ENCODE measurements at regions not wholly inside any gene's neighbourhood (a gene's known extent, or its start where the extent isn't known, plus 50 kb on each side); places are given as distances from the start of the nearest gene placed in this dataset.

DNA sequence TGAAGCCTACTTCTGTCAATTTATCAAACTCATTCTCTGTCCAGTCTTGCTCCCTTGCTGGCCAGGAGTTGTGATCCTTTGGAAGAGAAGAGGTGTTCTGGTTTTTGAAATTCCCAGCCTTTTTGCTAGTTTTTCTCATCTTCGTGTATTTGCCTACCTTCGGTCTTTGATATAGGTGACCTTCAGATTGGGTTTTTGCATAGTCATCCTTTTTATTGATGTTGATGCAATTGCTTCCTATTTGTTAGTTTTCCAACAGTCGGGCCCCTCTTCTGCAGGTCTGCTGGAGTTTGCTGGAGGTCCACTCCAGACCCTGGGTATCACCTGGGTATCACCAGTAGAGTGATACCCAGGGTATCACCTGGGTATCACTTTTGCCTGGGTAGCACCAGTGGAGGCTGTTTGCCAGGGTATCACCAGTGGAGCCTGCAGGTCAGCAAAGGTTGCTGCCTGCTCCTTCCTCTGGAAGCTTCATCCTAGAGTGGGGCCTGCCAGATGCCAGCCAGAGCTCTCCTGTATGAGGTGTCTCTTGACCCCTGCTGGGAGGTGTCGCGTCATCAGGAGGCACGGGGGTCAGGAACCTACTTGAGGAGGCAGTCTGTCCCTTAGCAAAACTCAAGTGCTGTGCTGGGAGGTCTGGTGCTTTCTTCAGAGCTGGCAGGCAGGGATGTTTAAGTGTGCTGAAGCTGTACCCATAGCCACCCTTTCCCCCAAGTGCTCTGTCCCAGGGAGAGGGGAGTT lies 684.2 kb downstream of the PCDH18 start:
- TF ChIP-seq, protein P1, sequence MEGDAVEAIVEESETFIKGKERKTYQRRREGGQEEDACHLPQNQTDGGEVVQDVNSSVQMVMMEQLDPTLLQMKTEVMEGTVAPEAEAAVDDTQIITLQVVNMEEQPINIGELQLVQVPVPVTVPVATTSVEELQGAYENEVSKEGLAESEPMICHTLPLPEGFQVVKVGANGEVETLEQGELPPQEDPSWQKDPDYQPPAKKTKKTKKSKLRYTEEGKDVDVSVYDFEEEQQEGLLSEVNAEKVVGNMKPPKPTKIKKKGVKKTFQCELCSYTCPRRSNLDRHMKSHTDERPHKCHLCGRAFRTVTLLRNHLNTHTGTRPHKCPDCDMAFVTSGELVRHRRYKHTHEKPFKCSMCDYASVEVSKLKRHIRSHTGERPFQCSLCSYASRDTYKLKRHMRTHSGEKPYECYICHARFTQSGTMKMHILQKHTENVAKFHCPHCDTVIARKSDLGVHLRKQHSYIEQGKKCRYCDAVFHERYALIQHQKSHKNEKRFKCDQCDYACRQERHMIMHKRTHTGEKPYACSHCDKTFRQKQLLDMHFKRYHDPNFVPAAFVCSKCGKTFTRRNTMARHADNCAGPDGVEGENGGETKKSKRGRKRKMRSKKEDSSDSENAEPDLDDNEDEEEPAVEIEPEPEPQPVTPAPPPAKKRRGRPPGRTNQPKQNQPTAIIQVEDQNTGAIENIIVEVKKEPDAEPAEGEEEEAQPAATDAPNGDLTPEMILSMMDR (IDR thresholded peaks at IDR 0.05), result no peak
- TF ChIP-seq ZFX (IDR thresholded peaks at IDR 0.05; ENCODE audit: borderline replicate concordance), result no peak
- H3K27ac ChIP-seq, result no peak overlapping the region

GRCh38 chr4:136841526-136841925 lies 690.8 kb downstream of the PCDH18 start:
- no peak for TF ChIP-seq ZFX (IDR thresholded peaks at IDR 0.05; ENCODE audit: borderline replicate concordance)
- no peak overlapping the region for H3K27ac ChIP-seq

- H3K27ac ChIP-seq, result no peak overlapping the region
- TF ChIP-seq, protein P1 (IDR thresholded peaks at IDR 0.05), result no peak
- no peak for TF ChIP-seq ZFX (IDR thresholded peaks at IDR 0.05; ENCODE audit: borderline replicate concordance)
Observed at GRCh38 chr4:136838607-136839006, 693.7 kb downstream of the PCDH18 start.

DNA sequence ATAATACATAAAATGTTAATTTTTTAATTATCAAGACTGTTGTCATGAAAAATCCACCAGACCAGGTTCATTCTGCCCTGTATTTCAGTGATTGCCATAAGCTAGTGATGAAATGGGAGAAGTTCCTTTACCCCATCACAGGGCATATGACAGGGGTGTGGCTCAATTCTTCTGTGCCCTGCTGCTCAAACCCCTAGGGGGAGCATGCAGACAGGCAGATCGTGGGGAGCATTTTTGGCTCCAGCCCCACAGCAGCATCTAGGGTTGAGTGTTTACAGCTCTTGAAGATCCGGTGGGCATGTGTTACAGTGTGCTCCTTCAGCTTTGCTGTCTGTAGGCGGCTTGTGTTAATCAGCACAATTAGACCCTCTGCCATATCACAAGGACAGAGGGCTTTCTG lies 700.7 kb downstream of the PCDH18 start:
- TF ChIP-seq, protein P1 (IDR thresholded peaks at IDR 0.05), result 0 out of 2 replicates have a peak, but pooled peaks have one; percentile 5
- TF ChIP-seq ZFX (IDR thresholded peaks at IDR 0.05; ENCODE audit: borderline replicate concordance), result no peak
- no peak overlapping the region for H3K27ac ChIP-seq

GRCh38 chr4:136829280-136829679 lies 703.0 kb downstream of the PCDH18 start:
- no peak overlapping the region for H3K27ac ChIP-seq
- TF ChIP-seq, protein P1 (IDR thresholded peaks at IDR 0.05), result no peak
- no peak for TF ChIP-seq ZFX (IDR thresholded peaks at IDR 0.05; ENCODE audit: borderline replicate concordance)

DNA sequence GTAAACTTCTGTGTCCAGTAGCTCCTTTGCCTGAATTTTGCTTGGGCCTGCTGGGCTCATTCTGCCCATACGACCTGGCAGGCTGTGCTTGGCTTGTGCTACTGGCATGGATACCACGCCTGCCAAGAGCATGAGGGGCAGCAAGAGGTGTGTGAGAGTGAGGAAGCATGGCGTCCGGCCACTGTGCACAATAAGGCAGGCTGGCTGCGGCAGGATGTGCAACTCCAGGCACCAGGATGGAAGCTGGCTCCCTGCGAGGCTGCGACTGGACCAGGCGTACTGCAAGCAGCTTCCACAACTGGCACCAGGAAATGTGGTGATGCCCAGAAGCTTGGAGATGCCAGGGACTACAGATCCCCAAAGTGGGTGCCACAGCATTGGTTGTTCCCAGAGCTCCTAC lies 709.3 kb downstream of the PCDH18 start:
- no peak for TF ChIP-seq ZFX (IDR thresholded peaks at IDR 0.05; ENCODE audit: borderline replicate concordance)
- TF ChIP-seq, protein P1 (IDR thresholded peaks at IDR 0.05), result no peak

GRCh38 chr4:136818811-136819330 lies 713.4 kb downstream of the PCDH18 start:
- H3K27ac ChIP-seq, result no peak overlapping the region
- TF ChIP-seq ZFX (IDR thresholded peaks at IDR 0.05; ENCODE audit: borderline replicate concordance), result no peak
- TF ChIP-seq, protein P1 (IDR thresholded peaks at IDR 0.05), result no peak

More for the DNA sequence above, 709.3 kb downstream of the PCDH18 start:
- no peak overlapping the region for H3K27ac ChIP-seq
